ENCODE measurements at regions not wholly inside any gene's neighbourhood (a gene's known extent, or its start where the extent isn't known, plus 50 kb on each side); places are given as distances from the start of the nearest gene placed in this dataset.
"Not testable (repeated sequence)": the region's sequence is repeated elsewhere in the genome, so short reads cannot be mapped to it uniquely, and the experiment has no call there.

DNA sequence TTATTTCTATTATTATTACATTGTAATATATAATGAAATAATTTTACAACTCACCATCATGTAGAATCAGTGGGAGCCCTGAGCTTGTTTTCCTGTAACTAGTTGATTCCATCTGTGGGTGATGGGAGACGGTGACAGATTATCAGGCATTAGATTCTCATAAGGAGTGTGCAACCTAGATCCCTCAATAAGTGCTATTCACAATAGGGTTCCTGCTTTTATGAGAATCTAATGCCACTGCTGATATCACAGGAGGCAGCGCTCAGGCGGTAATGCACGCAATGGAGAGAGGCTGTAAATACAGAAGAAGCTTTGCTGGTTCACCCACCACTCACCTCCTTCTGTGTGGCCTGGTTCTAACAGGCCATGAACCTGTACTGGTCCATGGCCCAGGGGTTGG, 178.6 kb downstream of the ACTRT1 start:
- H3K4me2 ChIP-seq (ENCODE audit: low read length): no peak overlapping the region
- no peaks in the 10 kb centered on the region for H4K20me1 ChIP-seq (ENCODE audit: insufficient read depth, low read length)
- H3K27ac ChIP-seq (ENCODE audit: low read depth, low read length, poor library complexity, severe bottlenecking): no peak overlapping the region
- no peak for DNase-seq (ENCODE audit: low spot score)
- no peaks in the 10 kb centered on the region for H3K36me3 ChIP-seq (ENCODE audit: insufficient read depth, low read length)
- CTCF ChIA-PET (ENCODE audit: unreplicated experiment): no interaction called here
- BruUV-seq (replicated peaks): no TSS peak
- H3K4me3 ChIP-seq (ENCODE audit: low read depth, low read length, poor library complexity, severe bottlenecking): no peak overlapping the region
- no peaks in the 10 kb centered on the region for H3K9me2 ChIP-seq (ENCODE audit: insufficient read depth, low read length)
- no peaks in the 10 kb centered on the region for H3K4me1 ChIP-seq (ENCODE audit: insufficient read depth, low read length, poor library complexity, severe bottlenecking)
- no peak overlapping the region for H2AFZ ChIP-seq (ENCODE audit: low read length)
- POLR2A ChIA-PET: no interaction called here
- H3K9me3 ChIP-seq (ENCODE audit: low read length): no peaks in the 10 kb centered on the region
- TF ChIP-seq, protein P1, sequence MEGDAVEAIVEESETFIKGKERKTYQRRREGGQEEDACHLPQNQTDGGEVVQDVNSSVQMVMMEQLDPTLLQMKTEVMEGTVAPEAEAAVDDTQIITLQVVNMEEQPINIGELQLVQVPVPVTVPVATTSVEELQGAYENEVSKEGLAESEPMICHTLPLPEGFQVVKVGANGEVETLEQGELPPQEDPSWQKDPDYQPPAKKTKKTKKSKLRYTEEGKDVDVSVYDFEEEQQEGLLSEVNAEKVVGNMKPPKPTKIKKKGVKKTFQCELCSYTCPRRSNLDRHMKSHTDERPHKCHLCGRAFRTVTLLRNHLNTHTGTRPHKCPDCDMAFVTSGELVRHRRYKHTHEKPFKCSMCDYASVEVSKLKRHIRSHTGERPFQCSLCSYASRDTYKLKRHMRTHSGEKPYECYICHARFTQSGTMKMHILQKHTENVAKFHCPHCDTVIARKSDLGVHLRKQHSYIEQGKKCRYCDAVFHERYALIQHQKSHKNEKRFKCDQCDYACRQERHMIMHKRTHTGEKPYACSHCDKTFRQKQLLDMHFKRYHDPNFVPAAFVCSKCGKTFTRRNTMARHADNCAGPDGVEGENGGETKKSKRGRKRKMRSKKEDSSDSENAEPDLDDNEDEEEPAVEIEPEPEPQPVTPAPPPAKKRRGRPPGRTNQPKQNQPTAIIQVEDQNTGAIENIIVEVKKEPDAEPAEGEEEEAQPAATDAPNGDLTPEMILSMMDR (conservative IDR thresholded peaks at IDR 0.05; ENCODE audit: low read length): no peak
- no peak for TF ChIP-seq EZH2phosphoT487 (IDR thresholded peaks at IDR 0.05; ENCODE audit: borderline replicate concordance, low read depth, low read length)
- intact Hi-C loops (cut with micrococcal nuclease; ENCODE audit: unreplicated experiment): no loop called here
- no peaks in the 10 kb centered on the region for H3K79me2 ChIP-seq (ENCODE audit: insufficient read depth, low read depth, low read length)

DNA sequence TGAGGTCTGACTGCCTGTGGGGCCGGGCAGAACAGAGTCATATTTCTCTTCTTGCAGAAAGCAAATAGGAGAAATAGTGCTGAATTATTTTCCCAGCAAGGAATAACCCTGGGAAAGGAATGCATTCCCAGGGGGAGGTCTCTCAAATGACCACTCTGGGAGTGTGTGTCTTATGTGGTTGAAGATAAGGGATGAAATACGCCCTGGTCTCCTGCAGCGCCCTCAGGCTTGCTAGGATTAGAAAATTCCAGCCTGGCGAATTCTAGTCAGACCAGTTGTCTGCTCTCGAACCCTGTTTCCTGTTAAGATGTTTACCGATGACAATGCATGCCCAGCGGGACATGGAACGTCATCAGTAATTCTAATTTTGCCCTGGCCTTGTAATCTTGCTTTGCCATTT, 185.3 kb downstream of the ACTRT1 start:
- DNase-seq (ENCODE audit: low spot score); H3K4me1 ChIP-seq (ENCODE audit: insufficient read depth, low read length, poor library complexity, severe bottlenecking); H2AFZ ChIP-seq (ENCODE audit: low read length); CTCF ChIA-PET (ENCODE audit: unreplicated experiment); H3K4me3 ChIP-seq (ENCODE audit: low read depth, low read length, poor library complexity, severe bottlenecking); H3K36me3 ChIP-seq (ENCODE audit: insufficient read depth, low read length); H3K9me2 ChIP-seq (ENCODE audit: insufficient read depth, low read length); BruUV-seq (replicated peaks); H3K4me2 ChIP-seq (ENCODE audit: low read length); intact Hi-C loops (cut with micrococcal nuclease; ENCODE audit: unreplicated experiment); H3K27ac ChIP-seq (ENCODE audit: low read depth, low read length, poor library complexity, severe bottlenecking); H4K20me1 ChIP-seq (ENCODE audit: insufficient read depth, low read length); POLR2A ChIA-PET; H3K79me2 ChIP-seq (ENCODE audit: insufficient read depth, low read depth, low read length); H3K9me3 ChIP-seq (ENCODE audit: low read length): not testable (repeated sequence)

DNA sequence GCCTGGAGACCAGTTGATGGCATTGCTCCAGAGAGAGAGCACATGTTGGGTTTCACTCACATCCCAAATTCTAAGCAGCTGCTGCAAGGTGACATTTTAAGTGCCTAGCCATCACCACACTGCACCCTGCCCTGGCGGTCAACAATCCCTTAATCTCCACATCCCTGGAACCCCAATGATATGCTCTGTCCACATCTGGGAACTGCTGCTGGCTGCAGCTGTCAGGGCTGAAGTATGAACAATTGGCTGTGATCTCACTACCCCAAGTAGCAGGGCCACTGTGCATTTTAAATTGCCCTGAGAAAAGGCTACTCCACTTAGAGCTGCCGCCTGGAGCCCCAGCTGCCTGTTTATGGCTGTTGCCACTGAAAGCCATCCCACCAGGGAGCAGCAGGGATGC, 190.6 kb downstream of the ACTRT1 start:
- H3K9me2 ChIP-seq (ENCODE audit: insufficient read depth, low read length): no peaks in the 10 kb centered on the region
- ChIA-PET POLR2A (no interaction called here), CTCF (ENCODE audit: unreplicated experiment) (no interaction called here)
- TF ChIP-seq, protein P1 (conservative IDR thresholded peaks at IDR 0.05; ENCODE audit: low read length): no peak
- no peak for TF ChIP-seq EZH2phosphoT487 (IDR thresholded peaks at IDR 0.05; ENCODE audit: borderline replicate concordance, low read depth, low read length)
- no peaks in the 10 kb centered on the region for H3K9me3 ChIP-seq (ENCODE audit: low read length)
- no peak overlapping the region for H3K27ac ChIP-seq (ENCODE audit: low read depth, low read length, poor library complexity, severe bottlenecking)
- DNase-seq (ENCODE audit: low spot score): no peak
- H3K4me3 ChIP-seq (ENCODE audit: low read depth, low read length, poor library complexity, severe bottlenecking): no peak overlapping the region
- intact Hi-C loops (cut with micrococcal nuclease; ENCODE audit: unreplicated experiment): no loop called here
- BruUV-seq (replicated peaks): no TSS peak
- H3K36me3 ChIP-seq (ENCODE audit: insufficient read depth, low read length): no peaks in the 10 kb centered on the region
- no peaks in the 10 kb centered on the region for H3K4me1 ChIP-seq (ENCODE audit: insufficient read depth, low read length, poor library complexity, severe bottlenecking)
- no peak overlapping the region for H2AFZ ChIP-seq (ENCODE audit: low read length)
- H3K4me2 ChIP-seq (ENCODE audit: low read length): no peak overlapping the region
- no peaks in the 10 kb centered on the region for H4K20me1 ChIP-seq (ENCODE audit: insufficient read depth, low read length)
- H3K79me2 ChIP-seq (ENCODE audit: insufficient read depth, low read depth, low read length): no peaks in the 10 kb centered on the region

All from OCI-LY7 (cell line).